IMR-90 (cell line): ENCODE measurements at regions not wholly inside any gene's neighbourhood (a gene's known extent, or its start where the extent isn't known, plus 50 kb on each side); places are given as distances from the start of the nearest gene placed in this dataset.

Experiments
- ATAC-seq: fragments of 200-7000 bp; cut with Tn5 transposase; 2 replicates; pipeline ENCODE4 v1.9.1; 2020; ENCODE audit warnings: low read depth, mild to moderate bottlenecking, moderate library complexity
- BruUV-seq: library from RNA; stranded (reverse); fragments of 400-500 nt; replicated peaks from 2 replicates; lab custom pipeline; 2021; lab: Mats Ljungman, UMichigan
- CTCF ChIA-PET: fragments of 300-600 bp; formaldehyde crosslinking; extraction: SDS; loops from one replicate; lab custom pipeline; 2021; ENCODE audit warnings: antibody characterized with exemption; lab: Yijun Ruan, JAX
- POLR2A ChIA-PET: fragments of 300-600 bp; sonication (Branson Sonifier 250); formaldehyde crosslinking; loops from one replicate; lab custom pipeline; 2022; ENCODE audit warnings: antibody characterized with exemption; ENCODE audit not compliant: unreplicated experiment; lab: Charles Lee
- DNase-seq: peaks from one replicate; pipeline ENCODE4 v3.0.0; 2013
- H2AFZ ChIP-seq: replicated peaks from 2 replicates; pipeline ENCODE3; 2013; ENCODE audit warnings: low read length, mild to moderate bottlenecking; ENCODE audit not compliant: poor library complexity
- H2AK5ac ChIP-seq: 2 replicates; pipeline ENCODE4 v1.6.1; 2013; ENCODE audit warnings: low read depth, low read length, inconsistent platforms
- H2AK9ac ChIP-seq: replicated peaks from 2 replicates; pipeline ENCODE3; 2013; ENCODE audit warnings: mild to moderate bottlenecking, low read depth, low read length, moderate library complexity; ENCODE audit not compliant: poor library complexity
- H2BK120ac ChIP-seq: 2 replicates; pipeline ENCODE4 v1.6.1; 2013; ENCODE audit warnings: low read depth, low read length, inconsistent platforms
- H2BK15ac ChIP-seq: 3 replicates; pipeline ENCODE4 v1.6.1; 2013; ENCODE audit warnings: low read depth, low read length, inconsistent platforms
- H2BK20ac ChIP-seq: 2 replicates; pipeline ENCODE4 v1.6.1; 2013; ENCODE audit warnings: low read depth, mild to moderate bottlenecking, inconsistent platforms, low read length, moderate library complexity
- H2BK5ac ChIP-seq: 2 replicates; pipeline ENCODE4 v1.6.1; 2013; ENCODE audit warnings: mild to moderate bottlenecking, low read depth, low read length, inconsistent platforms; ENCODE audit not compliant: poor library complexity, severe bottlenecking
- H3K14ac ChIP-seq: replicated peaks from 2 replicates; pipeline ENCODE4 v1.6.1; 2013; ENCODE audit warnings: low read depth, low read length, inconsistent platforms
- H3K18ac ChIP-seq: 2 replicates; pipeline ENCODE4 v1.6.1; 2013; ENCODE audit warnings: low read depth, low read length, control low read depth
- H3K23ac ChIP-seq: 2 replicates; pipeline ENCODE4 v1.6.1; 2013; ENCODE audit warnings: low read depth, low read length, inconsistent platforms
- H3K27ac ChIP-seq: 2 replicates; pipeline ENCODE4 v1.5.1; 2013; ENCODE audit warnings: mild to moderate bottlenecking, control low read depth, low read length; ENCODE audit not compliant: insufficient read depth
- H3K27me3 ChIP-seq: 2 replicates; pipeline ENCODE4 v1.6.1; 2013; ENCODE audit warnings: low read length; ENCODE audit not compliant: control insufficient read depth, insufficient read depth
- H3K36me3 ChIP-seq: 2 replicates; pipeline ENCODE4 v1.6.1; 2013; ENCODE audit warnings: low read length, mixed read lengths; ENCODE audit not compliant: control insufficient read depth, insufficient read depth
- H3K4ac ChIP-seq: 2 replicates; pipeline ENCODE4 v1.6.1; 2013; ENCODE audit warnings: low read depth, low read length, inconsistent platforms
- H3K4me1 ChIP-seq: 2 replicates; pipeline ENCODE4 v1.6.1; 2013; ENCODE audit warnings: low read length, mixed read lengths; ENCODE audit not compliant: control insufficient read depth, insufficient read depth
- H3K4me2 ChIP-seq: 2 replicates; pipeline ENCODE4 v1.6.1; 2013; ENCODE audit warnings: low read depth, mild to moderate bottlenecking, control low read depth, low read length, moderate library complexity
- H3K4me3 ChIP-seq: 2 replicates; pipeline ENCODE4 v1.5.1; 2013; ENCODE audit warnings: low read depth, mild to moderate bottlenecking, control low read depth, low read length, moderate library complexity; ENCODE audit not compliant: insufficient read depth
- H3K56ac ChIP-seq: 2 replicates; pipeline ENCODE4 v1.6.1; 2013; ENCODE audit warnings: low read length, inconsistent platforms; ENCODE audit not compliant: insufficient read depth; ENCODE audit errors: extremely low read depth
- H3K79me1 ChIP-seq, 2 experiments: 2 replicates each; pipeline ENCODE4 v1.6.1; 2013; ENCODE audit warnings: low read length in 2 of 2, inconsistent platforms in 1 of 2, low read depth in 1 of 2
- H3K9ac ChIP-seq: 2 replicates; pipeline ENCODE4 v1.6.1; 2013; ENCODE audit warnings: low read depth, low read length, control low read depth
- H3K9me1 ChIP-seq: 2 replicates; pipeline ENCODE4 v1.6.1; 2013; ENCODE audit warnings: low read length, inconsistent platforms; ENCODE audit not compliant: insufficient read depth
- H3K9me3 ChIP-seq: 2 replicates; pipeline ENCODE4 v1.6.1; 2013; ENCODE audit warnings: low read length; ENCODE audit not compliant: control insufficient read depth, insufficient read depth
- H4K20me1 ChIP-seq: 2 replicates; pipeline ENCODE4 v1.6.1; 2013; ENCODE audit warnings: low read length, inconsistent platforms; ENCODE audit not compliant: insufficient read depth
- H4K5ac ChIP-seq: 2 replicates; pipeline ENCODE4 v1.6.1; 2013; ENCODE audit warnings: mild to moderate bottlenecking, low read depth, low read length, control low read depth
- H4K8ac ChIP-seq, 2 experiments: 2 replicates each; pipeline ENCODE4 v1.6.1; 2013; ENCODE audit warnings: low read depth in 2 of 2, low read length in 2 of 2, control low read depth in 1 of 2, inconsistent platforms in 1 of 2
- H4K91ac ChIP-seq: 2 replicates; pipeline ENCODE4 v1.6.1; 2013; ENCODE audit warnings: low read depth, low read length, inconsistent platforms; ENCODE audit not compliant: insufficient read depth
- BHLHE40 ChIP-seq: fragments of 150-350 bp; IDR thresholded peaks from 2 replicates; pipeline ENCODE4 v1.6.1; 2016; ENCODE audit warnings: mild to moderate bottlenecking, low read depth, low read length
- CEBPB ChIP-seq: IDR thresholded peaks from 2 replicates; pipeline ENCODE4 v1.6.1; 2012; ENCODE audit warnings: low read depth, low read length, improper control_type of control experiment
- CHD1 ChIP-seq: IDR thresholded peaks from 2 replicates; pipeline ENCODE4 v1.6.1; 2012; ENCODE audit warnings: low read depth, low read length, improper control_type of control experiment
- CTCF ChIP-seq: conservative IDR thresholded peaks from 2 replicates; pipeline ENCODE4 v1.5.1; 2012; ENCODE audit warnings: mild to moderate bottlenecking, low read depth, low read length, improper control_type of control experiment
- ELK1 ChIP-seq: fragments of 150-350 bp; IDR thresholded peaks from 2 replicates; pipeline ENCODE4 v1.6.1; 2016; ENCODE audit warnings: low read depth, mild to moderate bottlenecking, low read length, moderate library complexity, borderline replicate concordance
- MAFK ChIP-seq: IDR thresholded peaks from 2 replicates; pipeline ENCODE4 v1.6.1; 2012; ENCODE audit warnings: low read depth, low read length, improper control_type of control experiment
- MAZ ChIP-seq: IDR thresholded peaks from 2 replicates; pipeline ENCODE4 v1.6.1; 2012; ENCODE audit warnings: low read depth, mild to moderate bottlenecking, low read length, improper control_type of control experiment, moderate library complexity, borderline replicate concordance
- MXI1 ChIP-seq: IDR thresholded peaks from 2 replicates; pipeline ENCODE4 v1.6.1; 2012; ENCODE audit warnings: low read depth, mild to moderate bottlenecking, low read length, moderate library complexity, borderline replicate concordance
- NFE2L2 ChIP-seq: fragments of 150-350 bp; IDR thresholded peaks from 2 replicates; pipeline ENCODE4 v1.6.1; 2016; ENCODE audit warnings: low read depth, mild to moderate bottlenecking, low read length
- POLR2A ChIP-seq: IDR thresholded peaks from 2 replicates; pipeline ENCODE4 v1.6.1; 2012; ENCODE audit warnings: mild to moderate bottlenecking, low read depth, low read length
- RCOR1 ChIP-seq: IDR thresholded peaks from 2 replicates; pipeline ENCODE4 v1.6.1; 2012; ENCODE audit warnings: mild to moderate bottlenecking, low read length, improper control_type of control experiment; ENCODE audit not compliant: insufficient replicate concordance
- RFX5 ChIP-seq: IDR thresholded peaks from 2 replicates; pipeline ENCODE4 v1.8.0; 2012; ENCODE audit warnings: low read depth, mild to moderate bottlenecking, low read length, moderate library complexity
- SMC3 ChIP-seq: fragments of 150-350 bp; IDR thresholded peaks from 2 replicates; pipeline ENCODE4 v1.6.1; 2016; ENCODE audit warnings: low read depth, mild to moderate bottlenecking, antibody characterized with exemption, low read length, moderate library complexity
- WGBS, 2 experiments: methylation state at CpG; one replicate each; pipeline versions ENCODE4 v1.1.5 to v1.1.7; 2013; ENCODE audit warnings: missing lambda C conversion rate in 2 of 2; ENCODE audit not compliant: insufficient read length in 1 of 2; ENCODE audit errors: extremely low coverage in 2 of 2; 5-methylcytosine and 5-hydroxymethylcytosine counted together
- dilution Hi-C: fragments of 300-500 bp; cut with HindIII; formaldehyde crosslinking; loops from one replicate; pipeline ENCODE4 v1.14.3; 2018; ENCODE audit warnings: low sequenced_read_pairs; ENCODE audit not compliant: unreplicated experiment
- in situ Hi-C: fragments of 300-500 bp; cut with MboI; formaldehyde crosslinking; loops from 3 replicates; pipeline ENCODE4 v1.14.3; 2019; ENCODE audit warnings: low sequenced_read_pairs, inconsistent platforms, mixed read lengths
- intact Hi-C: fragments of 100-400 bp; cut with micrococcal nuclease; formaldehyde crosslinking; loops from 2 replicates; pipeline ENCODE4 v1.10.0; 2022

GRCh38 chr15:77857419-77857818 lies 220.1 kb downstream of the TBC1D2B start:
- H2AK5ac ChIP-seq, result no peak overlapping the region
- H3K4me3 ChIP-seq, result no peak overlapping the region
- 47% methylated on average over 4 of the region's 7 CpGs; no CpG with 5 or more reads in 1 of the 2 experiments for WGBS, 2 experiments
- H3K9ac ChIP-seq, result no peak overlapping the region
- no peak overlapping the region for H3K4me2 ChIP-seq
- no peaks in the 10 kb centered on the region for H3K9me1 ChIP-seq
- H3K79me1 ChIP-seq, result no peaks in the 10 kb centered on the region
- H2BK20ac ChIP-seq, result no peak overlapping the region
- H2BK5ac ChIP-seq, result no peak overlapping the region
- H4K8ac ChIP-seq, result no peak overlapping the region
- no TSS peak for BruUV-seq
- H3K9me3 ChIP-seq, result no peaks in the 10 kb centered on the region
- no peak overlapping the region for H3K4ac ChIP-seq
- no peak overlapping the region for H3K27ac ChIP-seq
- POLR2A ChIA-PET, result no interaction called here
- no peaks in the 10 kb centered on the region for H3K4me1 ChIP-seq
- TF ChIP-seq CTCF (no peak), RCOR1 (no peak), MAFK (no peak), SMC3 (no peak), MAZ (no peak), RFX5 (no peak), ELK1 (no peak), CHD1 (no peak), BHLHE40 (no peak), POLR2A (no peak), MXI1 (no peak), NFE2L2 (no peak), CEBPB (no peak)
- H4K20me1 ChIP-seq, result no peaks in the 10 kb centered on the region
- H4K91ac ChIP-seq, result no peak overlapping the region
- dilution Hi-C loops, result no loop called here
- H2AFZ ChIP-seq, result no peak overlapping the region
- no peak overlapping the region for H2BK15ac ChIP-seq
- H3K23ac ChIP-seq, result no peak overlapping the region
- ATAC-seq (no peak), DNase-seq (no peak)
- no peak overlapping the region for H2AK9ac ChIP-seq
- no peaks in the 10 kb centered on the region for H3K36me3 ChIP-seq
- H4K5ac ChIP-seq, result no peak overlapping the region
- no peak overlapping the region for H3K14ac ChIP-seq
- no peak overlapping the region for H3K18ac ChIP-seq
- in situ Hi-C loops, result no loop called here
- CTCF ChIA-PET, result no interaction called here
- peaks cover 56% of the 10 kb centered on the region for H3K27me3 ChIP-seq
- no peak overlapping the region for H2BK120ac ChIP-seq
- H3K56ac ChIP-seq, result no peak overlapping the region
- intact Hi-C loops, result no loop called here
